CD4-positive, alpha-beta T cell treated with Interferon alpha-2 for 1 hour (primary cell): ENCODE measurements at regions not wholly inside any gene's neighbourhood (a gene's known extent, or its start where the extent isn't known, plus 50 kb on each side); places are given as distances from the start of the nearest gene placed in this dataset.
"Not testable (repeated sequence)": the region's sequence is repeated elsewhere in the genome, so short reads cannot be mapped to it uniquely, and the experiment has no call there.

Experiments used
- DNase-seq, 2 donors: peaks; one replicate each; pipeline ENCODE4 v3.0.0-alpha.2; 2020 to 2022

DNA sequence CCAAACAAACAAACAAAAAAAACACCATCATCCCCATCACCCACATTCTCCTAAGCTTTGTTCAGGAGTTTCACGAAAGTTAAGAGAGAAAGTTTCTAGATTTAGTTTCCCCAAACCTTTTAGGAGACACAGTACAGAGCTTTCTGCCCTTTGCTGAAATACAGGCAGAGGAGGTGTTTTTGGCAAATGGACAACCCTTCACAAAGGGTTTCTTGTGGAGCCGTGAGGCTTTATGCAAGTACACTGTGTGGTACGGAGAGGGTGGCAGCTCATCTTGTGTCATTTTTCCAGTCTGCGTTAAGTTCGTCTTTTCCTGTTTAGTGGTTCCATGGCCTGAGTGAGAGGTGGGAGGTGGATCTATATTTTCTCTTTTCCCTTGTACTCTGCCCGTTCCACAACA, 215.5 kb upstream of the PRKCQ start:
- DNase-seq: no peak

DNA sequence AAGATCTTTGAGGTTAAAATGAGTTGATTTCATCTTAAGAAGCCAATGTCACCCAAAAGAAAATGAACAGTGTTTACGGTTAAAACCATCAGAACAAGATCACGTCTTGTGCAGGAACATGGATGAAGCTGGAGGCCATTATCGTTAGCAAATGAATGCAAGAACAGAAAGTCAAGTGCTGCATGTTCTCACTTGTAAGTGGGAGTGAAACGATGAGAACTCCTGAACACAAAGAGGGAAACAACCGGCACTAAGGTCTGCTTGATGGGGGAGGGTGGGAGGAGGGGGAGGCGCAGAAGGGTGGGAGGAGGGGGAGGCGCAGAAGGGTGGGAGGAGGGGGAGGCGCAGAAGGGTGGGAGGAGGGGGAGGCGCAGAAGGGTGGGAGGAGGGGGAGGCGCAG, 214.8 kb upstream of the PRKCQ start:
- DNase-seq: not testable (repeated sequence)

DNA sequence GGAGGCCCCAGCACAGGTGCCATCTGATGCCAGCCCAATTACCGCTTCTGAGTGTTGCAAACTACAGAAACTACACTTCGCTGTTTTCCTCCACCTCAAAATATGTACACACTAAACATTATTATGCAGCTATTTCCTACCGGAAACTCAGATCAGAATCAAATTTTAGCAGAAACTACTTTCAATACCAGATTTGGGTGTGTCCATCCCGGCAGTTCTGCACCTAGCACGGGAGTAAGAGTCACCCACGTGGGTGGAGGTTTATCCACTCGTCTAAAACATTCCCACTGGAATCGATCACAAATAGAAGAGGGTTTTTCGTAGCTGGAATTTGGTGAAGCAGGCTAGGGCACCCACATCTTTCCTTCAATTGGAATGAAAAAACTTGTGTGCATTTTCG, 214.4 kb upstream of the PRKCQ start:
- DNase-seq: no peak

DNA sequence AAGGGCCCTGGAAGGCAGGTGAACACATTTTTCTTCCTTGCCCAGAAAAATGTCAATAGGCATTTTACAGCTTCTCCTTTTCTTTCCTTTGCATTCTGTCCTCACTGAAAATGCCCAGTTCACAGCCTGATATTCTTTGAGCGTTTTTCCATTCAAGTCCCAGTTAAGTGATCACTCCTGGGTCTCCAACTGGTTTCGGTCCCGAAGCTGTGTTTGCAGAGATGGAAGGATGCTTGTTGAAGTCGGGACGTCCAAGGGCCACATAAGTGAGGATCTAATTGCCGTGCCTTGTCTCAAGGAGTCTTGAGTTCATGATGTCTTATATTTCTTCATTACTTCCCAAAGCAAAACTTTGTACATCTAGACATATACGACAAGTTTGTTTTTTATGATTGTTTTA, 208.7 kb upstream of the PRKCQ start:
- DNase-seq: no peak

DNA sequence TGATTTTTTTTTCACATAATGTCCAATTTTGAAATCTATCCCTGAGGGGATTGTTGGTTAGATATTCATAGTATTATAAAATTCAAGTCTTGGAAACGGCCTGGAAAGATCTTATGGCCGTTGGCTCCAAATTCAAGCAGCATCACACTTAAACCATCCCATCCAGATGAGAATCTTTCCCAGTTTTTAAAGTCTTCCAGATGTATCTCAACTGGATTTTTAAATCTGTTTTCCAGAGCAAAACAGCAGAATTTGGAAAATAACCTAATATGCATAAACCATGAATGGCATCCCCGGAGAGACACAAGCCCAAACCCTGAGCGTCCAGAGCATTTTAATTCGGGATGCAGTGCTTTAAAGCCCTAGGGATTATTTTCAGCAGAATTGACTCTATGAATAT, 208.2 kb upstream of the PRKCQ start:
- DNase-seq: no peak

DNA sequence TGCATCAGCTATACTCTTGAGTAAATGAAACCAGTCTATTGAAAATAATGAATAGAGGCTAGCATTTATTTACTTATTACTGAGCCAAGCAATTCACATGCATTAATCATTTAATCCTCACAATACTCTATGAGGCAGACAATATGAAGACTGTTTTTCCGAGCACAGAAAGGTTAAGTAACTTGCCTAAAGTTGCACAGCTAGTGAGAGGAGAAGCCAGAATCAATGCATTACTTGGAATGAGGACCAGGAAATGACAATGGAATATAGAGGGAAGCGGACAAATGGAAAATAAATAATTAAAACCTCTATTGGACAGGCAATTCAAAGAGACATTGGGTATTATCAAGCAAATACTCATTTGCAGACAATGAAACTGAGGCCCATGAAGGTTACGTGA, 207.6 kb upstream of the PRKCQ start:
- no peak for DNase-seq

DNA sequence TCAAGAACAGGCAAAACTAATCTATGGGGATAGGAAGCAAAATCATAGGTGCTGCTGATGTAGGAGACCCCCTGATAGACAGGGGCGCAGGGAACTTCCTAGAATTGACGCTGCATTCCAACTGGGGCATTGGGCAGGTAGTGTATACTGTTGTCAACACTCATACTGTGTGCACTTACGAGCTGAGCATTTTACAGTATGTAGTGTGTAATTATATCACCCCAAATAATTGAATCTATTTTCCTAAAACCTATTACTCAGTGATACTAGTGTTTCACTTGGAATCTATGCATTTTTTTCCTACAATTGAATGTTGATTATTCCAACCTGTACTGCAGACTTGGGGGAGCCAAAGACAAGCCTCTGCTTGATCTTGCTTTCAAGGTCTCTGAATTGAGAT, 207.0 kb upstream of the PRKCQ start:
- no peak for DNase-seq

DNA sequence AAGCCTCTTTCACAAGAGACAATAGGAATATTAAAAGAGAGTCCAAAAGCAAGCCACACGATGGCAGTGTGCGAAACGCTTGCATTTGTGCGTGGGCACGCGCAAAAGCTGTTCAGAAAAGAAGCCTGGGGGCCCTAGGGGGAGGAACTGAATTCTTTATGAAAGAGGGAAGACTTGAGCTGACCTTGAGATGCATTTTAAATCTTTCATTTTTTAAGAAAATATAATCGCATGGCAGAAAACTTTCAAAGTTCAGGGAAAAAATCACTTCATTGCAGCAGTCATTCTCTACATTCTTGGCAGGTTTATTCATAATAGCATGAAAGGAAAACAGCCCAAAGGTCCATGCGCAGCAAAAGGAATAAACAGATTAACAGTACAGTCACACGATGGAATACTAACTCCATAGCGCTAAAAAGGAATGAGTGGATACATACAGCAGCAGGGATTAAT, 206.5 kb upstream of the PRKCQ start:
- no peak for DNase-seq

DNA sequence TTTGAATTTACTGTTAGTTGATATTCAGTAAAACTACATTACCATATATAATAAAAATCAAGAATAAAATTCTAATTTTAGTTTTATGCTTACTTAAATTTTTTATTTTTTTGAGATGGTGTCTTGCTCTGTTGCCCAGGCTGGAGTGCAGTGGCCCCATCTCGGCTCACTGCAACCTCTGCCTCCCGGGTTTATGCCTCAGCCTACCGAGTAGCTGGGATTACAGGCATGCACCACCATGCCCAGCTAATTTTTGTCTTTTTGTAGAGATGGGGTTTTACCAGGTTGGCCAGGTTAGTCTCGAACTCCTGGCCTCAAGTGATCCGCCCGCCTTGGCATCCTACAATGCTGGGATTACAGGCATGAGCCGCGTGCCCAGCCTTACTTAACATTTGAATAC, 204.4 kb upstream of the PRKCQ start:
- not testable (repeated sequence) for DNase-seq

DNA sequence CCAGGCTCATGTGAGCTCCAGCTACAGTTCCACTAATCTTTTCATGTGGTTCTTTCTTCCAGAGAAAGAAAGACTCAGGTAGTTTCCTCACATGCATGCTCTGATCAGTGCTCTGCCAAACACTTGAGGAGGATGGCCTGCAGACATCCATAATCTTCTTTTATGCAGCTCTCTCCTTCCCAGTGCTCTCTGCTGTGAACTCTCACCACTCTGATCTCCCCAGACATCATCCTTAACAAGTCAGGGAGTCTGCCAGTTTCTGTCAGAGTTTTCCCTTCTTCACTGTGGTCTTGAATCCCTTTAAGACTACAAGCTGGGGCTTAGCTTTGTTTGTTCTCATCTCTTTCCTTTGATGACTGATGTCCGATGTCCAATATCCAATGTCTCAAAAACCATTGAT, 203.4 kb upstream of the PRKCQ start:
- DNase-seq: no peak

DNA sequence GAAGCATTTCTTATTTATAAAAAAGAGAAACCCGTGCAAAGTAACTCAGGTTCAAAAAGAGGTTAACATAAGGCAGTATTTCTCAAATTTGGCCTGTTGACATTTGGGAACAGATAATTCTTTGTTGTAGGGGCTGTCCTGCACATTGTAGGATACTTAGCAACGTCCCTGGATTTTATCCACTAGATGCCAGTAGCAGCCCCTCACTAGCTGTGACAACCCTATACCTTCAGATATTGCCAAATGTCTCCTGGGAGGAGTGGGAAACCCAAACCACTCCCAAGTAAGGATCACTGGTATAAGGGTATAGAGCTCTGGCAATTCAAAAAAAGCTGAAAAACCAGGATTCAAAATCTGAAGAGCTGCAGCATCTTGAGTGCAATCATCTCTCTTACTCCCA, 202.3 kb upstream of the PRKCQ start:
- DNase-seq: no peak

DNA sequence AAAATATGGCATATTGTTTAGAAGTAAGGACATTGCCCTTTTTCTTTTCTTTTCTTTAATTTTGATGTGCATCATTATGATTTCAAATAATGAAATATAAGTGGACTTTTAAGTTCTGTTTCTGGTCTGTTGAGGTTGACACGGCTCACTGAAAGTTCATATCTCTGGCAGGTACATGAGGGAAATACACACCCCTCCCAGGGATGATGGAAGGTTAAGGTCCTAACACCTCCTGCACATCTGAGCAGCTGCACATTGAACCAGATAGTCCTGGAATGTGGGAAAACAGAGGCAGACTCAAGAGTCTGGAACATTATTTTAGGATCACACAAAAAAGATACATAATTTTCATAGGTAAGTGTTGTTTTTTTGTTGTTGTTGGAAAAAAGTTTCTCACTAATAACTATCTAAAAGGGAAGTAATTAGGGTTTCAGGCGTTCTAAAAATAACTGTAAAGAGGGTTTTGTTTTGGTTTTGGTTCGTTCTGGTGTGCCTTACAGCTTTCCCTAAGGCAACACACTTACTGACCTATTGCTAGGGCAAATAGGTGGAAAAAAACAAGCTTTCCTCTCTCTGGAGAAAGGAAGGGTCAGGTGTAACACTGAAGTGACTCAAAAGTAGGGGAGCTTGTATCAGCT, 201.2 kb upstream of the PRKCQ start:
- no peak for DNase-seq

DNA sequence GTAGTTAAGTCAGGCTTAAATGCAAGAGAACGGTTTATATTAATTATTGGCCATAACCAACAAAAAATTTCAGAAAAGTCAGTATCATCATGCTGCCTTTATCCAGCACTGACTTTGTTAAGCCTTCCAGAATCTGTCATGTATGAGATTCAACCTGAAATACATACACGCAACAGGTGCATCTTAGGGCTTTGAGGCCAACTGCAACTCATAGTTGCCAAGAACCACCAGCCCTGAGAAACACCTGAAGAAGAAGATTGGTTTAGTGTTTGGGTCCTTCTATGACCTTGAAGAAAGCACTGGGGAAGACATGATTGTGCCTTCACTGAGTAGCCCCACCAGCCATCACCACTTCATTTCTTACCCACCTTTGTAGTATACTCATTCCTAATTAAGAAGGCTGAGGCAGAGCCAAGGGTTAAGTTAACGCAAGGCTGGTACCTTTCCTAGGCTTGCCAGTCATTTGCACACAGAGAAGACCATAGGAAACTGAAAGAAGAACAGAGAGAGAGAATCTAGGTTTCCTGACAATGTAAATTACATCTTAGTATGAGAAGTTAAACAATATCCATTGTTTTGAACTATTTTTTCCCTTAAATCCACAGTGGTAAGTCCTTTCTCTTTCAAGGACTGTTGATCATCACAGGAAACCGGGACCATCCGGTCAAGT, 200.1 kb upstream of the PRKCQ start:
- DNase-seq: no peak

DNA sequence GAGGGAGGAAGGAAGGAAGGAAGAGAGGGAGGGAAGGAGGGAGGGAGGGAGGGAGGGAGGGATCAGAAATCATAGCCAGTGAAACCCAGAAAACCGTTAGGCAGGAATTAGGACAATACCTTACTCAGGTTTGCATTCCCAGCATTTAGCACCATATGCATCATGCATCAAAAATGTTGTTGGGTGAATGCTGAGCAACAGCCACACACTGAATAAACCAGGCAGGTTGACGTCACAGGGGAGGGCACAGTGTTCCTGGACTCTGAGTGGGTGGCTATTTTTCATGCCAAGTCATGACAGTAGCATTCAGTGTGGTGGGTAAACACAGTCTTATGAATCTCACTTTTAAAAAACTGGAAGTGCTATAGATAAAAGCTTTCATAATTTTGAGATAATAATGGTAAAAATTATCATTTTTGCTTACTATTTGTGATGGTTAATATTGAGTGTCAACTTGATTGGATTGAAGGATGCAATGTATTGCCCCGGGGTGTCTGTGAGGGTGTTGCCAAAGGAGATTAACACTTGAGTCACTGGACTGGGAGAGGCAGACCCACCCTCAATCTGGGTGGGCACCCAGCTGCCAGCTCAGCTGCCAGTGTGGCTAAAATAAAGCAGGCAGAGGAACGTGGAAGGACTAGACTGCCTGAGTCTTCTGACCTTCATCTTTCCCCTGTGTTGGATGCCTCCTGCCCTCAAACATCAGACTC, 199.1 kb upstream of the PRKCQ start:
- no peak for DNase-seq

DNA sequence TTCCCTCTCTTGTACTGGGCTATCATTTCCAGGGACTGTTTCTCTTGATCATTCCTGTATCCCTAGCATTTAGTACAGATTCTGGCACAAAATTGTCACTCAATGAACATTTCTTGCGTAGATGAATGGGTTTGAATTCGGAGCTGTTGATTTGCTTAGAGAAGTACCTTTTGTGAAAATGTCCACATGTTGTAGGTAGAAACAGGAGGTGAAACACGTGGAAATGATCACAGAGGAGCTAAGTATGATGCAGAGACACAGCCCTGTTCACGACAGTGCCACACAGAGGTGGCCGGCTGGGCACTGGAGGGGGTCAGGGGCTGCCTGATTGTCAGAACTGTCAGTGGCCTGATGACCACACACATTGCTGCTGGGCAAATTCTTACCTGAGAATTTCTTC, 196.1 kb upstream of the PRKCQ start:
- DNase-seq: no peak

DNA sequence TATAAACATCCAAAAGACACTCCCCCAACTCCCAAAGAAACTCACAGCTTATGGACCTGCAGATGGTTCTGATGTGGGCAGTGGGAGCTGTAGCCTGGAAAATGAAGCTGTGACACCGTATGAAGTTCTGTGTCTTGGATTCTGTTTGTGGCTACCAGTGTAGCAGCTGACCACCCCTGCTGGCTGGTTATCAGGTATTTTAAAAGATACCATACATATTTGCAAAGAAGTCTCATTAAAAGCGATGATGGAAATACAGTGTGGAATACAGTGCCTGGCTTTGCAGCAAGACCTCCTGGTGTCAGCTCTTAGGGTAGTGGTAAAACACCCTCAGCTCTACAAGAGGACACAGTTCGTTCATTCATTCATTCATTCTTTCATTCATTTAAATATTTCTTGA, 194.3 kb upstream of the PRKCQ start:
- no peak for DNase-seq

DNA sequence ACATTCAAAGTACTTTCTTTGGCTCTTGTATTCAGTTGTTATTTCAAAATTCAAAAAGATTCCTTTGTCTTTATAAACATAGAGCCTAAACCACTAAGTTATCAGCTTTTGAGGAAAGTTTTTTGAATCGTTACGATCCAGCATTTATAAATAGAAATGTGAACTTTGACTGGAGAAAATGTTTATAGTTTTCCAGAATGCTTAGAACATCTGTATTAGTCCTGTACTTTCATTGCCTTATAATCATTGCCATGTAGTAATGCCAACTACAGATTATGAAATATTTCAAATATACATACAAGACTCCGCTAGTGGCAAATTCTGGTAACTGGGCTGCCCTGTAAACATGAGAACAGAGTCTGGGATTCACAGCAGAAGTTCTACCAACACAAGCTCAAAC, 191.3 kb upstream of the PRKCQ start:
- DNase-seq: no peak

DNA sequence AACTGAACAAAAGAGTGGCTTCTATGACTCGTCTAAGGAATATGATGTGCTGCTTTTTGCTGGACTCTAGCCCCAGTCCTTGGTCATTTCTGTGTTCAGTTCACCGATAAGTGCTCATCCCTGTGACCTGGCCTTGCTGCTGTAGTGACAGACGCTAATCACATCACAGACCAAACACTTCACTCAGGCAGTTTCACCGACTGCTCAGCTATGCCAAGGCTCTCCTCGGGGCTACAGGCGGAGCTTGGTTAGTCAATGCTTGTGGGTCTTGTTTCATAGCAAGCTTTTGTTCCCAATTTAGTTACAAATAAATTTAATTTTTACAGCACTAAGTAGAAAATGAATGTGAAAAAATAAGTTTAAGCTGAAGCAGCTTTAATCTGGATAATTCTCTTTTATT, 190.8 kb upstream of the PRKCQ start:
- DNase-seq: no peak

DNA sequence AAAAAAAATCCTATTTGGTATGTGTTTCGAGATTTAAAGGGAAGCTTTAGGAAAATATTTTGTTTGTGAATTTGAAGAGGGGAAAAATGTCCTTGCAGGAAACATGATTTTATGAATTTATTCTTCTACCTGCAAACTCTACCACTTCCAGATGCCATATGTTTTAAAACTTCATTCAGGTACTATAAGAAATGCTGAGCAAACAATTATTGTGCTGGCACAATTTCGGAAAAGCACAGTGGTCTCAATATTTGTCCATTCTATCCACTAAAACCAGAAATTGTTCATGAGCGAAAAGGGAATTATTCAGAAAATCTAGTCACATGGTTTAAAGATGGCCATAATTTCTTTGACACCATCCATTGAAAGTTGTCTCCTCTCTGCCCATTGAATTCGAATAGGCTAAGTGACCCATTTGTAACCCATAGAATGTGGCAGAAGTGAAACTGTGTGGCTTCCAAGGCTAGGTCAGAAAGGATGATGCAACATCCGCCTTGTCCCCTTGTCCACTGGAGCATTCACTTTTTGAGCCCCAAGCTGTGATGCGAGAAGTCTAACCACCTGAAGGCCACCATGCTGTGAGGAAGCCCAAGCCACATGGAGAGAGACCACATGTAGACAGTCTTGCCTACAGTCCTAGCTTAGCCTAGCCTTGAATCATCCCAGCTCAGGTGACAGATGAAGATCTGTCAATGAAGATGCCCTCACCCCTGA, 189.8 kb upstream of the PRKCQ start:
- DNase-seq: no peak

DNA sequence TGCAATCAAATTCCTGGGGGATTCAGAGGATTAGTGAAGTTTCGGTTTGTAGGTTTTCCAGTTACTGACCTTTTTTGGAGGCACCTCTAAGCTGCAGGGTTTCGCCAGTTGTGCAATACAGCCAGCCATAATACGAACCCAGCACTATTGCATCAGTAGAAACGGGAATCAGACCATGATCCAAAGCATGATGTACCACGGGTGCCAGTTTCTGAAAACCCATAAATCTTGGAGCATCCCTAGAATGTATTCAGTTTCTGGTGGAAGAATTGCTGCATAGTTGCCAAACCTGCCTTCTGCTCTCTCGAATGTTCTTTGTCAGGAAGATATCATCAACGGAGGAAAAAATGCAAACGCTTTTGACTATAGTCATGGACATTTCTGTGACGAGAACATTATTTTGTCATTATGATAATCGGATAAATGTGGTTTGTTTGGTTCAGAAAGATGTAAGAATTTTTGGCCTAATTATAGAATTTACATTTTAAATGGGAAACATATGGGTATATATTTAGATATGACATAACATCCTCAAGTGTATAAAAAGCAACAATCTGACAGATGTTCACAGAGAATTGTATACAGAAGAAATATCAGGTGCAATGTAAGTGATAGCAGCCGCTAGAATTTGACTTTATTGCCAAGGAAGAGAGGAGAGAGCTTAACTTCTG, 186.2 kb upstream of the PRKCQ start:
- no peak for DNase-seq

DNA sequence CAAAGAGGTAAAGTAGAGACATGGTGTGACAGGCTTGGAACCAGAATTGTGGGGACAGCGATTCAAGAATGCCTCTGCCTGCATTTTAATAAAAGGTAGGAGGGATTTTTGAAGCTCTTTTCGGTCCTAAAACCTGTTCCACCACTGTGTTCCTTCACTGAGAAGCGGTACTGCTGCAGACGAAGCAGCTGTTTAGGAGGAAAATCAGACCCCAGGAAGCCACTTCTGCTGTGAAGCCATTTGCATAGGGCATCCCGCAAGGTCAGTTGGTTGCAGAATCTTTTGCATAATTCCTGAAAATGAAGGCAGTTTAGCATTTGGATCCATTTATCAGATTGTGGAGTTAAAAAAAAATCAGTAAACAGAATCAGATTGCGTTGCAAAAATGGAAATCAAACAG, 183.3 kb upstream of the PRKCQ start:
- DNase-seq: no peak

DNA sequence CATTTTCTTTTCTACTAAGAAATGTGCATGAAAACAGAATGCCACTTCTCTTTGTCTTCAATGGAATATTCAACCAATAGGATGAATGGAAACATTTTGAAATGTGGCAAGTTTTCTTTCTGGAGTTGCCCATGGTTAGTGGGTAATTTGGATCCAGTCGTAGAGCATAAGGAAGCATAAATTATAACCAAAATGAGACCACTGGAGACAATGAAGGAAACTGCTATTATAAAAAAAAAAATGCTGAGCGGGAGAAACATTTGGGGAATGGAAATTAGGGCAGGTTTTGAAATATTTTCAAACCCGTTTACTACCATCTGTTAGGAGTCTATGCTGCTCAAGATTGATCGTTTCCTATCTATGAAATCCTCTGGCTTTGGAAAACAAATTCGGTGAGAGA, 182.9 kb upstream of the PRKCQ start:
- no peak for DNase-seq

DNA sequence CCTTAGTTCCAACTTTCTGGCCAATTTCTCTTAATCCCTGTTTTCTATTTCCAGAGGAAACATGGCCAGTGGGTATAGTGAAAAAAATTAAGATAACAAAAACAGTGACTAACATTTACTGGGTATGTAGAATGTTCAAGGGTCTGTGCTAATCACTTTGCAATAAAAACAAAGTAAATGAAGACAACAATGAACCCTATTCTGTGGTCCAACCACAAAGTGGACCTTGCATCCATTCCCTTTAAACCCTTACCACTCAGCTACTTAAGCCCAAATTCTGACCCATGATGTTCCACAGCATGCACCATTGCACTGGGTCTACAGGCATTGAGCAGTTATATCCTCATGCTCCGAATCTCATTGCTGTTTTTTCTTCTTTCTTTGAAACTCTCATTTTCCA, 179.9 kb upstream of the PRKCQ start:
- no peak for DNase-seq
